HUES6 (cell line): ENCODE measurements at regions not wholly inside any gene's neighbourhood (a gene's known extent, or its start where the extent isn't known, plus 50 kb on each side); places are given as distances from the start of the nearest gene placed in this dataset.

ENCODE experiments used
- H3K27ac ChIP-seq: 2 replicates; pipeline ENCODE4 v1.7.0; 2013; ENCODE audit warnings: low read depth, mild to moderate bottlenecking, low read length, inconsistent platforms
- H3K27me3 ChIP-seq: 2 replicates; pipeline ENCODE4 v1.6.1; 2013; ENCODE audit warnings: low read length; ENCODE audit not compliant: control insufficient read depth, insufficient read depth
- H3K36me3 ChIP-seq: 2 replicates; pipeline ENCODE4 v1.6.1; 2013; ENCODE audit warnings: low read length; ENCODE audit not compliant: control insufficient read depth, insufficient read depth
- H3K4me1 ChIP-seq: 2 replicates; pipeline ENCODE4 v1.6.1; 2013; ENCODE audit warnings: low read length; ENCODE audit not compliant: control insufficient read depth, insufficient read depth
- H3K4me3 ChIP-seq: 2 replicates; pipeline ENCODE4 v1.5.1; 2013; ENCODE audit warnings: low read depth, low read length
- H3K9ac ChIP-seq: one replicate; pipeline ENCODE4 v1.6.1; 2013; ENCODE audit warnings: mild to moderate bottlenecking, low read length
- H3K9me3 ChIP-seq: 2 replicates; pipeline ENCODE4 v1.6.1; 2013; ENCODE audit warnings: low read depth, low read length; ENCODE audit not compliant: control insufficient read depth, insufficient read depth

DNA sequence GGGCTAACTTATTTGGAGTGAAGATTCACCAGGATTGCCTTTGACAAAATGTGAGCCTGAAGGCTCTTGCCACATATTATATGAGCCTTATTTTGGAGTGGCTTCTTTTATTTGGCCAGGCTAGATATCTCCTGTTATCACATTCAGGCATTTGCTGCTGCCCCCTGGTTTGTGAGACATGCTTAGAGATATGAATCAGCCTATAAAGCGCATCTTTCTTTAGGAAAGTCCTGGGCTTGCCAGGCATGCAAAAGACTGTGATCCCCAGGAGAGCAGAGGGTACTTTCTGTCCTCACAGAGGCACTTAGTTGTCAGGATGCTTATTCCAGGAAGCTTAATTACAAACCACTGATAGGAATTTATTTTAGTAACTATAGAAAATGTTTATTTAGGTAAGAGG, 333.3 kb downstream of the FAT3 start:
- Histone ChIP-seq H3K4me1 (no peaks in the 10 kb centered on the region), H3K9me3 (no peaks in the 10 kb centered on the region), H3K9ac (no peak overlapping the region), H3K27me3 (no peaks in the 10 kb centered on the region), H3K27ac (no peak overlapping the region), H3K4me3 (no peak overlapping the region), H3K36me3 (no peaks in the 10 kb centered on the region)

DNA sequence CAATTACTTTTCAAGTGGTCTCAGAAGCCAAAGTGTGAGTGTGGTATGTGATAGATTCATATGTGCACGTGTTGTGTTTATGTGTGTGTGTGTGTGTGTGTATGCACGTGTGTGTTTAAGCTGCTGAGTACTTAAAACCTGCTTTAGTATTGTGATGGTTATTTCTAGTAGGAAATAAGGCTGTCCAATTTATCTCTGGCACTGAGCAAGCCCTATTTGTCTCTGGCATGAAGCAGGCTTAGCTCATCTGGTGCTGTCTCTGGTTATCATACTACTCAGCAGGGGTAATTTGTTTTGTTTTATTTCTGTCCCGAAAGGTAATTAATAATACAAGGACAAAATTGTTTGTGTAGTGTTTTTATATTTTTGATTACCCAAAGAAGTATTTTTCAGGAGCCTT, 333.7 kb downstream of the FAT3 start:
- H3K9ac ChIP-seq = no peak overlapping the region
- H3K27me3 ChIP-seq = no peaks in the 10 kb centered on the region
- no peaks in the 10 kb centered on the region for H3K9me3 ChIP-seq
- H3K36me3 ChIP-seq = no peaks in the 10 kb centered on the region
- no peak overlapping the region for H3K27ac ChIP-seq
- H3K4me1 ChIP-seq = no peaks in the 10 kb centered on the region
- no peak overlapping the region for H3K4me3 ChIP-seq

DNA sequence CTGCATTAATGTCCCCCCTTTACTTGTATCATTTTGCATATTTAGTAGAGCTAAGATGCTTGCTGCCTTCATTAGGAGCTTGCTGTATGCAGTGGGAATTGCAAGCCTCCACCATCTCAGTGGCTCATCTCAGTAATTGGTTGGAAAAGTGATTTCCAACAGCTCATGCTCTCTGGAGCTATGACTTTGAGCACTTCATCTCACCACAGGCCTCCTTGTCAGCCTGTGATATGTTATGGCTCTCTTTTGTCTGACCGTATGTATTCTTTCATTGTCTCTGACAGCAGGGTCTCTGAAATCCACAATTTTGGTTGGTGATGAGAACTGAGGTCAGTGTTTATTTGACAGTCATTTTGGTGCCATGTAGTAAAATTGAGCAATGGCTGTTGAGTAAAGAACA, 345.1 kb downstream of the FAT3 start:
- no peaks in the 10 kb centered on the region; the same call in 1 of the 2 replicates for H3K4me1 ChIP-seq
- no peaks in the 10 kb centered on the region for H3K27me3 ChIP-seq
- no peaks in the 10 kb centered on the region for H3K9me3 ChIP-seq
- H3K27ac ChIP-seq = no peak overlapping the region
- no peak overlapping the region for H3K9ac ChIP-seq
- H3K4me3 ChIP-seq = no peak overlapping the region
- no peaks in the 10 kb centered on the region for H3K36me3 ChIP-seq

DNA sequence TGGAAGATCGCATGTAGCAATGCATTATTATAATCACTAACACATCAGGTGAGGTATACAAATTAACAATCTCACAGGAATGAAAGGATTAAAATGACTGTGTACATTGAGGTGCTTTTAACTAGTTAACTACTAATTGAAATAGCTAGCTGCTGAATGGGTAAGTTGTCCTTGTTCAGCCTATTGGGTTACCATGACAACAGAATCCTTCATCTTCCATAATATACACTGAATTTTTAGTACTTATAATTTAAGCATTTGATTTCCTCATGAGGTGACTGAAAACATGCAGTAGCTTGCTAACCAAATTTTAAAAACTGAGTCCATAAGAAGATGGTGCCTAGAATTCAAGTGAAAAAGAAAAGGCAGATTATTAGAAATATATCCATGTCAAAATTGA, 347.9 kb downstream of the FAT3 start:
- Histone ChIP-seq H3K27ac (no peak overlapping the region), H3K9me3 (no peaks in the 10 kb centered on the region), H3K4me1 (no peaks in the 10 kb centered on the region; the same call in 1 of the 2 replicates), H3K4me3 (no peak overlapping the region), H3K9ac (no peak overlapping the region), H3K36me3 (no peaks in the 10 kb centered on the region), H3K27me3 (no peaks in the 10 kb centered on the region)

DNA sequence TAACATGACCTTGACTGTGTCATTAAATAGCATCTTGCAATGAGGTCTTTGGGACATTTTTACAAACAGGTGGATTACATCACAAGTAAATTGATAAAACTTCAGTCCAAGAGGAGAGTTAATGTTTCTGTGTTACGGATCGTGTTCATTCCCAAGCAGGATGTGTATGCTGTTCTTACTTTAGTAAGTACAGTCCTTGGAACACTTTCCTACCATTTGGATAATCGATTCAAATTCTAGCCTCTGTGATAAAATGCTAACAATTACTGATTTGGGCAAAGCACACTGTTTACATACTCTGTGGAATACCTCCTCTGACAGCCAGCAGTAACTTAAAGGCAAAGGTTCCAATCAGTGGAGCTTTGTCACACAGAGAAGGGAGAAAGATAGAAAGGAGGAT, 351.7 kb downstream of the FAT3 start:
- H3K4me1 ChIP-seq = no peaks in the 10 kb centered on the region
- H3K9ac ChIP-seq = no peak overlapping the region
- H3K27ac ChIP-seq = no peak overlapping the region
- no peaks in the 10 kb centered on the region for H3K27me3 ChIP-seq
- no peaks in the 10 kb centered on the region for H3K36me3 ChIP-seq
- no peaks in the 10 kb centered on the region for H3K9me3 ChIP-seq
- H3K4me3 ChIP-seq = no peak overlapping the region

DNA sequence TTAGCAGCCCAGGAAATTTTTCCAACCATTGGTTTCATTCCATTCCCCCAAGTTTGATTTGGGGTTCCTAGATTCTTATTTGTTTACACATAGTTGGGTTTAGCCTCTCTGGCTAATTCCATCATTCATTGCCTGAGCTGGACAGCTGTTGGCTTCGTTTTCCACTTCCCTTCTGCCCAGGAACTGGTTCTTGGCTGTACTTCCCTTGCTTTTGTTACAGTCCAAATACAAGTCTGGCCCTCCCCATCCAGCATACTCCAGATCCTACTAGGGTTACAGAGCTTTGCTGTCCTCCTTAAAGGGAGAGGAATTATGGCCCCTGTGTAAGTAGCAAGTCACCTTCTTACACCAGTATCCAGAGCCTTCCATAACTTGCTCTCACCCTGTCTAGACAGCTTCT, 356.3 kb downstream of the FAT3 start:
- Histone ChIP-seq H3K4me1 (no peaks in the 10 kb centered on the region), H3K27ac (no peak overlapping the region), H3K36me3 (no peaks in the 10 kb centered on the region), H3K4me3 (no peak overlapping the region), H3K9ac (no peak overlapping the region), H3K27me3 (no peaks in the 10 kb centered on the region), H3K9me3 (no peaks in the 10 kb centered on the region)

DNA sequence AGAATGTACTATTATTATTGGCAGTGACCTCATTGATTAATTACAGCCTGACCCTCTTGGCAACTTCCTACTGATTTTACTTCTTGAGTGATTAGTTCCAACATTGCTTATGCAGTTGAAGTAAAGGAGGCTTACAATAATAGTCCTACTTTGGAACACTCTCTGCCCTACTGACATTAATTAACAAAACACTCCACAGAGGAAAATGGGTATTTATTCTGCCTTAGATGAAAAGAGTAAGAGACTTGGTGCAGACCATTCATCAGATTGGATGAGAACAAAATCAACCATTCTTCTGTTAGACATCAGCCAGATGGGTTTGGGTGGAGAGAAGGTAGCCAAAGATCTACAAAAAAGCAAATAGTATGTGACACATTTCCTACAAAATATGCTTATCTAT, 363.8 kb downstream of the FAT3 start:
- Histone ChIP-seq H3K9me3 (no peaks in the 10 kb centered on the region), H3K27ac (no peak overlapping the region), H3K27me3 (no peaks in the 10 kb centered on the region), H3K9ac (no peak overlapping the region), H3K4me1 (no peaks in the 10 kb centered on the region), H3K4me3 (no peak overlapping the region), H3K36me3 (no peaks in the 10 kb centered on the region)

DNA sequence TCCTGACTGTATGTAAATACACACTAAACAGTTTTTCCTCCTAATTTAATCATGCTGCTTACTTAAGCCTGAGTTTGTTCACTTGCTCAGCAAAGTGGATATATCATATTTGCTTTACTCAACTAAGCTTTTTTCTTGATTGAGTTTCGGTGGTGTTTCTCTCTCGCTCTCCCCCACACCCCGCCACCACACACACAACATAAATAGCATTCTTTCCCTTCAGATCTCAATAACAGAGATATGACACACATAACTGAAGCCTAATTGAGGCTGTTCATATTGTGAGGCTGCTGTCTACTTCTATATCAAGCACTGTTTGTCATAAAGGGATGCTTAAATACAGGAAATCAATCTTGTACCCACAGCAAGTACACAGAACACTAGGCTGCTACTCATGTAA, 364.9 kb downstream of the FAT3 start:
- no peak overlapping the region for H3K4me3 ChIP-seq
- H3K36me3 ChIP-seq = no peaks in the 10 kb centered on the region
- no peak overlapping the region for H3K27ac ChIP-seq
- no peaks in the 10 kb centered on the region for H3K27me3 ChIP-seq
- H3K9me3 ChIP-seq = no peaks in the 10 kb centered on the region
- H3K4me1 ChIP-seq = no peaks in the 10 kb centered on the region
- no peak overlapping the region for H3K9ac ChIP-seq

DNA sequence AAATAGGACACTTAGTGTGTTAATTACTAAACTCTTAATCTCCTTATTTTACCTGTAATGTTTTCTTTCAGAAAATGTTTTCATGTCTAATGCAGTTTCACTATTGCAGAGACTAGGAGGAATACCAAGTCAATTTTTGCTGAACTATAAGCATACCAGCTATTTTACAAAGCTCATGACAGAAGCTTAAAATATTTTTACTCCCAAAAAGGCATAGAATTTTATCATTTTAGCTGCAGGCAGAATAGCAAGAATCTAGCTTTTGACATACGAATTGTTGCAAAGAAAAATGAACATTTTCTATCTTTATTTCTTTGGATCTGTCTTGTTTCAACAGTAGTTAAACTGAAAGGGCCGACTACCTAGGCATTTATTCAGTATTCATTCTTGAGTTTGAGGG, 366.9 kb downstream of the FAT3 start:
- no peaks in the 10 kb centered on the region for H3K4me1 ChIP-seq
- no peak overlapping the region for H3K4me3 ChIP-seq
- H3K27ac ChIP-seq = no peak overlapping the region
- no peaks in the 10 kb centered on the region for H3K27me3 ChIP-seq
- no peaks in the 10 kb centered on the region for H3K9me3 ChIP-seq
- no peak overlapping the region for H3K9ac ChIP-seq
- H3K36me3 ChIP-seq = no peaks in the 10 kb centered on the region

DNA sequence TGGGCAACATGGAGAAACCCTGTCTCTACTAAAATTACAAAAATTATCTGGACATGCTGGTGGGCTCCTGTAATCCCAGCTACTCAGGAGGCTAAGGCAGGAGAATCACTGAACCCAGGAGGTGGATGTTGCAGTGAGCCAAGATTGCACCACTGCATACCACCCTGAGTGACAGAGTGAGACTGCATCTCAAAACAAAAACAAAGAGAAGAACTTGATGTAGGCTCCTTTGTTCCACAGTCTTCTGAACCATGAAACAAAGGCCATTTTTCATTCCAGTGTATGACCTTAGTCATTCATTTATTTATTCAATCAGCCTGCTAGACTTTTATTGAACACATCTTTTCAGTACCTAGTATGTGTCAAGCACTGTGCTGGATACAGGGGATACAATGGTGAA, 369.6 kb downstream of the FAT3 start:
- H3K27me3 ChIP-seq = no peaks in the 10 kb centered on the region
- no peak overlapping the region for H3K4me3 ChIP-seq
- no peak overlapping the region for H3K27ac ChIP-seq
- H3K9me3 ChIP-seq = no peaks in the 10 kb centered on the region
- no peaks in the 10 kb centered on the region for H3K4me1 ChIP-seq
- no peaks in the 10 kb centered on the region for H3K36me3 ChIP-seq
- H3K9ac ChIP-seq = no peak overlapping the region

DNA sequence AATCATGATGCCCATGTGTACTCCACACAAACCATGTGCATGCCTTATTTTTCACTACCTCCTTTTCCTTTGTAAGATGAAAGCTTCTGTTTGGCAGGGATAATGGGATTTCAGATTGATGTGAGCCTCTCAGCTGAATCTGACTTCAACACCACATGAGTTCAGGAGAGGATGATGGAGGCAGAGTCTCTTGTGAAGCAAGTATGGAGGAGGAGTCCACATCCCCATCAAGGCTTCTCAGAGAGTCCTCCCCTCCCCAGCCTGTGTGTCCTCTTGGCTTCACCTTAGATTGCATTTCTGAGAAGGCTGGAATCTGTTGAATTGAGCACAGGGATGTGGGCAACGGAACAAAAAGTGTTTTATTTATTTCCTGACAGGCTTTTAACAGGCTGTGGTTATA, 370.4 kb downstream of the FAT3 start:
- H3K27ac ChIP-seq = no peak overlapping the region

DNA sequence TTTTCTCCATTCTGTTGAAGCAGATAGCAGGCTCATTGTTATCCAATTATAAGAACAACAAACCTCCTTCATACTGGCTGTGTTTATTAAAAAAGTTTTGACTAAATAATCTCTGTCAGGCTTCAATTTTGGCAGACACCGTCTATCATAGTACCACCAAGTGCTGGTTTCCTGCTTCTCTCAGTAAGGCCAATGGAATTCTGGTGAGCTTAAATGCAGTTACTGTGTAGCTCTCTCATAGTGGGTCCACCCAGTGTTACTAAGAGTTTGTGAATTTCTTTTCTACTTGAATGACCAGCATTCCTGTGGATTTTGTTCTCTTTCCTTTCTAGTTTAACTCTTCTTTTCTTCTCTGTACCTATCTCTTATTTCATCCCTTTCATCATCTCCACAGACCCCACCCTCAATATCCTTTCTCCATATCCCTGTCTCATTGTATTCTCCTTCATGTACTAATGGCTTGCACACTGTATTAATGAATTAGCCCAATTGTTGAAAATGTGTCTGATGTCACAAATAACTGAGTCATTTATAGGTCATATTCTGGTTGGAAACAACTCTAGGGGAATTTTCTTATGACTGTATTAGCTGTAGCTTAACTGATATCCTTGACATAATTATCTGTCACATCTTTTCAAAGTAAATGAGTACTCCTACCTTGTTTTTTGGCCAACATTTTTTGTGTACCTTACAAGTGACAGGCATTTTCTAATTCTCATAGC, 372.1 kb downstream of the FAT3 start:
- no peak overlapping the region for H3K27ac ChIP-seq
- H3K27me3 ChIP-seq = no peaks in the 10 kb centered on the region
- H3K9me3 ChIP-seq = no peaks in the 10 kb centered on the region
- no peak overlapping the region for H3K4me3 ChIP-seq
- no peaks in the 10 kb centered on the region for H3K36me3 ChIP-seq
- H3K4me1 ChIP-seq = no peaks in the 10 kb centered on the region
- H3K9ac ChIP-seq = no peak overlapping the region

More for the DNA sequence above, 370.4 kb downstream of the FAT3 start:
- Histone ChIP-seq H3K9me3 (no peaks in the 10 kb centered on the region), H3K4me1 (no peaks in the 10 kb centered on the region), H3K4me3 (no peak overlapping the region), H3K27me3 (no peaks in the 10 kb centered on the region), H3K36me3 (no peaks in the 10 kb centered on the region), H3K9ac (no peak overlapping the region)
